Activated CD8-positive, alpha-beta memory T cell treated with anti-CD3 and anti-CD28 coated beads, Interleukin-2, amount 10 ng/mL, durations not matched to agents 7 days and 5 days (primary cell): ENCODE measurements at regions not wholly inside any gene's neighbourhood (a gene's known extent, or its start where the extent isn't known, plus 50 kb on each side); places are given as distances from the start of the nearest gene placed in this dataset.

Experiments used
- ATAC-seq: fragments of 150-1000 bp; cut with Tn5 transposase; one replicate; pipeline ENCODE4 v1.10.0; 2021; ENCODE audit warnings: moderate library complexity
- CTCF ChIA-PET: fragments of 350-600 bp; sonication (Branson Sonifier 250); formaldehyde crosslinking; loops from one replicate; lab custom pipeline; 2021; ENCODE audit warnings: antibody characterized with exemption; lab: Charles Lee
- DNase-seq: peaks from one replicate; pipeline ENCODE4 v3.0.0-alpha.2; 2020
- H3K27ac Mint-ChIP-seq: one replicate; pipeline ENCODE4 v1.8.0; 2021; ENCODE audit warnings: mild to moderate bottlenecking, mixed read lengths
- H3K27me3 Mint-ChIP-seq: one replicate; pipeline ENCODE4 v1.8.0; 2021; ENCODE audit warnings: mixed read lengths
- H3K36me3 Mint-ChIP-seq: one replicate; pipeline ENCODE4 v1.8.0; 2021; ENCODE audit warnings: mild to moderate bottlenecking, mixed read lengths
- H3K4me1 Mint-ChIP-seq: one replicate; pipeline ENCODE4 v1.8.0; 2021; ENCODE audit warnings: mixed read lengths
- H3K4me3 Mint-ChIP-seq: one replicate; pipeline ENCODE4 v1.8.0; 2021; ENCODE audit warnings: mild to moderate bottlenecking, moderate library complexity, mixed read lengths
- H3K9me3 Mint-ChIP-seq: one replicate; pipeline ENCODE4 v1.8.0; 2022; ENCODE audit warnings: low read depth, mixed read lengths

- peak overlapping the region; percentile 50 for H3K27ac Mint-ChIP-seq
- H3K36me3 Mint-ChIP-seq: no peaks in the 10 kb centered on the region
- H3K4me1 Mint-ChIP-seq: peaks cover 12% of the 10 kb centered on the region
These were observed 93.5 kb downstream of the LRRC74A start for GRCh38 chr14:76919431-76920330.

More at GRCh38 chr14:76919431-76920330, 93.5 kb downstream of the LRRC74A start:
- no peaks in the 10 kb centered on the region for H3K27me3 Mint-ChIP-seq
- DNase-seq (no peak), ATAC-seq (peak; percentile 34)
- H3K4me3 Mint-ChIP-seq: no peak overlapping the region
- CTCF ChIA-PET: interaction anchor here (1.0 to 14.2 kb wide), 10 partner anchors 10 to 151 kb away, joined by 3 to 221 read pairs (median 9); no protein-coding TSS in a partner anchor
- no peaks in the 10 kb centered on the region for H3K9me3 Mint-ChIP-seq
